Endothelial cell (in vitro differentiated cells): ENCODE measurements at regions not wholly inside any gene's neighbourhood (a gene's known extent, or its start where the extent isn't known, plus 50 kb on each side); places are given as distances from the start of the nearest gene placed in this dataset.

Source experiments
- DNase-seq: peaks from one replicate; pipeline ENCODE4 v3.0.0; 2021; ENCODE audit warnings: low spot score
- H3K27ac Mint-ChIP-seq: one replicate; pipeline ENCODE4 v1.8.0; 2021; ENCODE audit warnings: mixed read lengths, inconsistent platforms; ENCODE audit not compliant: unreplicated experiment
- H3K27me3 Mint-ChIP-seq: one replicate; pipeline ENCODE4 v1.8.0; 2021; ENCODE audit warnings: mild to moderate bottlenecking, moderate library complexity, mixed read lengths, inconsistent platforms; ENCODE audit not compliant: unreplicated experiment
- H3K36me3 Mint-ChIP-seq: one replicate; pipeline ENCODE4 v1.8.0; 2021; ENCODE audit warnings: mild to moderate bottlenecking, low read depth, mixed read lengths, inconsistent platforms; ENCODE audit not compliant: unreplicated experiment
- H3K4me1 Mint-ChIP-seq: one replicate; pipeline ENCODE4 v1.8.0; 2021; ENCODE audit warnings: mild to moderate bottlenecking, mixed read lengths, inconsistent platforms; ENCODE audit not compliant: unreplicated experiment
- H3K4me3 Mint-ChIP-seq: one replicate; pipeline ENCODE4 v1.8.0; 2021; ENCODE audit warnings: mild to moderate bottlenecking, mixed read lengths, inconsistent platforms; ENCODE audit not compliant: unreplicated experiment
- H3K9me3 Mint-ChIP-seq: one replicate; pipeline ENCODE4 v1.8.0; 2021; ENCODE audit warnings: mixed read lengths, inconsistent platforms; ENCODE audit not compliant: unreplicated experiment
- TF ChIP-seq, protein P1 (sequence below): fragments of 200-600 bp; sonication (generic); IDR thresholded peaks from one replicate; pipeline ENCODE4 v1.5.0; 2021; ENCODE audit warnings: antibody characterized with exemption; ENCODE audit not compliant: unreplicated experiment

DNA sequence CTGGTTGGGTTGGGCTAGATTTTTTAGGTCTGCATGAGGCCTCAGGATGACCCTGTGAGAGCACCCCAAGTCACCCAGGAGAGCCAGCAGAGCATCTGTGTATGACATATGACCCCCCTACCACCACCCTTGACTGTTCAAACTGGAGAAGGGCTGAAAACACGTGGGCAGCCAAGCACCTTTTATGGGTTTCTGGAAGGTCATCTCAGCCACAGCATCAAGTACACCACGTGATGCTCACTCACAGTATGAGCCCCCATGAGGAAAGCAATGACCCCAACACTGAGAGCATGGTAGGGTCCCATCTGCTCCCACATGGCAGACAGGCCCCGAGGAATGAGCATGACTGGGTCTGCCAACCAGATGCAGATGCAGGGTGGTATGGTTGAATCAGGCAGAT lies 149.4 kb upstream of the GDF10 start:
- TF ChIP-seq, protein P1, sequence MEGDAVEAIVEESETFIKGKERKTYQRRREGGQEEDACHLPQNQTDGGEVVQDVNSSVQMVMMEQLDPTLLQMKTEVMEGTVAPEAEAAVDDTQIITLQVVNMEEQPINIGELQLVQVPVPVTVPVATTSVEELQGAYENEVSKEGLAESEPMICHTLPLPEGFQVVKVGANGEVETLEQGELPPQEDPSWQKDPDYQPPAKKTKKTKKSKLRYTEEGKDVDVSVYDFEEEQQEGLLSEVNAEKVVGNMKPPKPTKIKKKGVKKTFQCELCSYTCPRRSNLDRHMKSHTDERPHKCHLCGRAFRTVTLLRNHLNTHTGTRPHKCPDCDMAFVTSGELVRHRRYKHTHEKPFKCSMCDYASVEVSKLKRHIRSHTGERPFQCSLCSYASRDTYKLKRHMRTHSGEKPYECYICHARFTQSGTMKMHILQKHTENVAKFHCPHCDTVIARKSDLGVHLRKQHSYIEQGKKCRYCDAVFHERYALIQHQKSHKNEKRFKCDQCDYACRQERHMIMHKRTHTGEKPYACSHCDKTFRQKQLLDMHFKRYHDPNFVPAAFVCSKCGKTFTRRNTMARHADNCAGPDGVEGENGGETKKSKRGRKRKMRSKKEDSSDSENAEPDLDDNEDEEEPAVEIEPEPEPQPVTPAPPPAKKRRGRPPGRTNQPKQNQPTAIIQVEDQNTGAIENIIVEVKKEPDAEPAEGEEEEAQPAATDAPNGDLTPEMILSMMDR: no peak
- H3K9me3 Mint-ChIP-seq: no peaks in the 10 kb centered on the region
- H3K27me3 Mint-ChIP-seq: no peaks in the 10 kb centered on the region
- peaks cover under 1% of the 10 kb centered on the region for H3K36me3 Mint-ChIP-seq
- no peak for DNase-seq
- H3K4me1 Mint-ChIP-seq: no peaks in the 10 kb centered on the region
- H3K4me3 Mint-ChIP-seq: no peak overlapping the region
- H3K27ac Mint-ChIP-seq: no peak overlapping the region

DNA sequence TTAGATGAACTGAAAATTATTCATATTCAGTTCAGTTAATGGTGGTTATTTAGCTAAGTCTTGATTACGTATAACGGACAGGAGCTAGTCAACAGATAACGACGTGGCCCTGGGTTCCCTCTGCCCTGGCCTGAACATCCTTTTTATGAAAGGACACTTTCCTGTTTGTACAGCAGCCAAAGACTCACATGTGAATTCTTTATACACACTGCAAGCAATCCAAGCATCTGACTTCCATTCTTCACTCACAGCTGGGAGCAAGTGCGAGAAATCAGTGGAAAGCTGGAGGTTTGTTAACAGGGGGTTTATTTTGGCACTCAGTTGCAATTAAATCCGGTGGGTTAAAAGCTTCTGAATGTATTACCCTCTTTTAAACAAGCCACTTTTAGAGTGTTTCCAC lies 148.1 kb upstream of the GDF10 start:
- H3K27ac Mint-ChIP-seq: no peak overlapping the region
- H3K36me3 Mint-ChIP-seq: peaks cover 4% of the 10 kb centered on the region
- TF ChIP-seq, protein P1: no peak
- DNase-seq: no peak
- no peaks in the 10 kb centered on the region for H3K27me3 Mint-ChIP-seq
- H3K4me3 Mint-ChIP-seq: no peak overlapping the region
- H3K4me1 Mint-ChIP-seq: no peaks in the 10 kb centered on the region
- H3K9me3 Mint-ChIP-seq: no peaks in the 10 kb centered on the region

GRCh38 chr10:47152861-47153349 lies 147.1 kb upstream of the GDF10 start:
- no peak for DNase-seq
- H3K4me3 Mint-ChIP-seq: no peak overlapping the region
- H3K27me3 Mint-ChIP-seq: no peaks in the 10 kb centered on the region
- H3K4me1 Mint-ChIP-seq: no peaks in the 10 kb centered on the region
- H3K9me3 Mint-ChIP-seq: no peaks in the 10 kb centered on the region
- TF ChIP-seq, protein P1: peak; percentile 72
- peaks cover 4% of the 10 kb centered on the region for H3K36me3 Mint-ChIP-seq
- no peak overlapping the region for H3K27ac Mint-ChIP-seq

GRCh38 chr10:47154762-47155161 lies 145.2 kb upstream of the GDF10 start:
- H3K4me3 Mint-ChIP-seq: no peak overlapping the region

GRCh38 chr10:47156873-47157272 lies 143.1 kb upstream of the GDF10 start:
- no peaks in the 10 kb centered on the region for H3K9me3 Mint-ChIP-seq
- H3K27me3 Mint-ChIP-seq: peaks cover 2% of the 10 kb centered on the region
- H3K27ac Mint-ChIP-seq: no peak overlapping the region
- no peak for DNase-seq
- peaks cover 2% of the 10 kb centered on the region for H3K4me1 Mint-ChIP-seq
- TF ChIP-seq, protein P1: no peak
- H3K36me3 Mint-ChIP-seq: peaks cover 4% of the 10 kb centered on the region
- H3K4me3 Mint-ChIP-seq: no peak overlapping the region

More at GRCh38 chr10:47154762-47155161, 145.2 kb upstream of the GDF10 start:
- Mint-ChIP-seq H3K27me3 (no peaks in the 10 kb centered on the region), H3K4me1 (no peaks in the 10 kb centered on the region), H3K36me3 (peaks cover 4% of the 10 kb centered on the region), H3K9me3 (no peaks in the 10 kb centered on the region), H3K27ac (no peak overlapping the region)
- DNase-seq: no peak
- TF ChIP-seq, protein P1: no peak
